NCI-H2029 treated with DMSO at 0.1 percent for 48 hours (cell line): ENCODE measurements at regions not wholly inside any gene's neighbourhood (a gene's known extent, or its start where the extent isn't known, plus 50 kb on each side); places are given as distances from the start of the nearest gene placed in this dataset.
"Not testable (repeated sequence)": the region's sequence is repeated elsewhere in the genome, so short reads cannot be mapped to it uniquely, and the experiment has no call there.

Experiments used
- DNase-seq: peaks from one replicate; lab custom pipeline; 2025; lab: John Stamatoyannopoulos, UW

GRCh38 chr13:89352384-89352783 is 1681.2 kb downstream of the SLITRK5 start:
- DNase-seq = no peak

DNA sequence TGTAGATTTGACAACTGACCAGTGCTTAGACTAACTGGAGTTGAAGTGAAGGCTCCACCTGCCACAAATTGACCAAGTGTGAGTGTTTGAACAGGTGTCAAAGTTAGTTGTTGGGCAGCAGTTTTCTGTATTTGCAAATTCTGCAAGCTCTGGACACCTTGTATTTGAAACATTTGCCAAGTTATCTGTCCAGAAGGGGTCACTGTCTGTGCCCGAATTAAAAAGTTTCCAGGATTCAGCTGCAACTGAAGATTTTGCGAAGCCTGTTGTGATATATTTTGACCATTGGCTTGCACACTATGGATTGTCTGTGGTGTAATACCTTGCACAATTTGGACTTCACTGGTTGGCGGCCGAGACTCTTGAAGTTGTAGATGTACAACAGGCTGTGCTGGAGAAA is 1690.7 kb downstream of the SLITRK5 start:
- no peak for DNase-seq

DNA sequence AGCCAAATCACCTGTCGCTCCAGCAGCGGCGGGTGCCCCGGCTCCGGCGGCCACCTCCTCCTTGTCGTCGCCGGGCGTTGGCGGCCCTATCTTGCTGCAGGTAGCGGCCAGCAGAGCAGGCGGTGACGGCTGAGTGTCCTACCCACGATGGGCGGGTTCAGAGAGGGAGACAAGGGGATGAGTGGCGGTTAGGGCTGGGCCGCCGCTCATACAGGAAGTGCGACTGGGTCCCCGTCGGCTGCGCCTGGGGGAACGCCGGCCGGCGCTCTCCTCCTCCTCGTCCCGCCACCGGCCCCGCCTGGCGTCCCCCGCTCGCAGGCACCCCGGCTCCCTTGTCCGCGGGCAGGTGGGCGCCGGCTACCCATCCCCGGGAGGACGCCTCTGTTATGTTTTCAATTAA is 1692.0 kb downstream of the SLITRK5 start:
- DNase-seq = no peak

DNA sequence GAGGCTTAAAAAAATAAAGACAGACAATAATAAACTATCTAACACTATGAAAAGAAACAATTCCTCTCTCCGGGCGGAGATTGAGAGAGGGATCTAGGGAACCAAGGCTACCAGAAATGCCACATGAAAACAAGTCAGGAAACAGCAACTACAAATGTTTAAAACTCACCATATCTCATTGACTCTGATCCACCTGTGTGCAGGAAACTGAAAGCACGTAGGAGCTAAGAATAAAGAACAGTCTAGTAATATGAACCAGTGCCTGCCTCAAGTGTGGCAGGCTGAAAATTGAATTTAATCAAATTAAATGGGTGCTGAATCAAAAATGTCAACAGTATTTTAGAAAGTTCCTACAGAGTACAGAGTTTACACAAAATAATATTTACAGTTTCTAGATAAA is 1701.0 kb downstream of the SLITRK5 start:
- DNase-seq = no peak

- no peak for DNase-seq
Measured at GRCh38 chr13:89375839-89376238, 1704.7 kb downstream of the SLITRK5 start.

DNA sequence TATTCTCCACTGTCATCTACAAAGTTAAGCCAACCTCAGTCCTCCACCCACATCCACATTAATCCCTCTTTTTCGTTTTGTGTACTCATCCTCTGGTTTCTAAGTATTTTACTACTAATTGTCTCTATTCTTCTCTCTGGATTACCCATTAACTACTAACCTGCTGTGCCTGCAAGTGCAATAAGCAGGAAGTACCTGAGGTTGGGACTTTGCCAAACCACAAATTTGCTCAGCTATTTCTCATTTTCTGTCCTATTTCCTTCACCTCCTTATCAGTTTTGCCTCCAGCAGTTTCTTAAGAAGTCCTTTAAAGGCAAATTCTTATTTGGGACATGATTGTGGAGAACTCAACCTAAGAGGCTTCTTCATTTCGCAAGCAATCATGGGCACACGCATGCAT is 1708.9 kb downstream of the SLITRK5 start:
- DNase-seq = no peak

- no peak for DNase-seq
Measured at GRCh38 chr13:89382981-89383380, 1711.8 kb downstream of the SLITRK5 start.

DNA sequence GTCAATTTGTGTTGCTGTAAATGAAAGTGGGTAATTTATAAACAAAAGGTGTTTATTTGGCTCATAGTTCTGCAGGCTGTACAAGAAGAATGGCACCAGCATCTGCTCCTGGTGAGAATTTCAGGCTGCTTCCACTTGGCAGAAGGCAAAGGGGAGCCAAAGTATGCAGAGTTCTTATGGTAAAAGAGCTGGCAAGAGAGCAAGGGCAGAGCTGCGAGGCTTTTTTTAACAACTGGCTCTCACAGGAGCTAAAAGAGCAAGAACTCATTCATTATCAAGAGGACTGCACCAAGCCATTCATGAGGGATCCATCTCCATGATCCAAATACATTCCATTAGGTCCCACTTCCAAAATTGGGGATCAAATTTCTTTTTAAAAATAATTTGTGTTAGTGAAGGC is 1712.7 kb downstream of the SLITRK5 start:
- DNase-seq = no peak

DNA sequence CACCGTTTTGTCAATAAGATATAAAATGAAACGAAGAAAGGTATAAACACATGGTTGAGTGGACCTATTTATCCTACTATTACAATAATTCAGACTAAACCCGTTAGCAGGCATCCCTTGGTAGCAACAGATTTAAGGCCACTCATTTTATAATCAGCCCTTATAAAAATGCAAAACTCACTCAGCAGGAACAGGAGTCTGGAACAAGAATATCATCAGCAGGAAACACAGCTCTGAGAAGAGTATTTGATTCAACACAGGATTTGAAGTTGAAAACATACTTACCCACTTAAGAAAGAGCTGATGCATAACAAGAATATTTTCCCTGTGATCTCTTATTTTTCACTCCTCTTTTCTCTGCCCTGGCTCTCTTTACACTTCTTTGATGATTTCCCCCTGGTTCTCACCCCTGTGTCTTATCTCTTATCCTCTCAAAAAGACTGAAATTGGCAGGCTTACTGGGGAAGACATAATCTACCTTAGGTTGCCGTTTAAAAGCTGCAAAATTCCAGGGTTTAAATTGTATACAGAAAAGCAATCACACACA is 1722.7 kb downstream of the SLITRK5 start:
- DNase-seq = no peak

DNA sequence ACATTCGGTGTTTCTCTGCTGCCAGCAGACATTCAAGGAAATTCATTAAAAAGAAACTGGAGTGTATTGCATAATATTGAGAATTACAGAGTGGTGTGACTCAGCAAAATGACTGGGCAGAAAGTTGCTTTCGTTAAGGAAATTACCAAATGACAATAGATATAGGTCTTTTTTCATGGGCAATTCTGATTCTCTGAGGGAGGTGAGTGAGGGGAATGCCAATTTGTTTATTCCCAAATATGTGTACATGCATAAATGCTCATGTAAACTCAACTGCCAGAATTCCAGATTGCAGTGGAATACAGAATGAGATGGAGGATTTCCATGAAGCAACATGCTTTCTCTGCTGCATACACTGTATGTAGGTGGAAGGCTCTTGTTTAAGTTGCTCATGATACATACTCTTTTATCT is 1730.1 kb downstream of the SLITRK5 start:
- no peak for DNase-seq

DNA sequence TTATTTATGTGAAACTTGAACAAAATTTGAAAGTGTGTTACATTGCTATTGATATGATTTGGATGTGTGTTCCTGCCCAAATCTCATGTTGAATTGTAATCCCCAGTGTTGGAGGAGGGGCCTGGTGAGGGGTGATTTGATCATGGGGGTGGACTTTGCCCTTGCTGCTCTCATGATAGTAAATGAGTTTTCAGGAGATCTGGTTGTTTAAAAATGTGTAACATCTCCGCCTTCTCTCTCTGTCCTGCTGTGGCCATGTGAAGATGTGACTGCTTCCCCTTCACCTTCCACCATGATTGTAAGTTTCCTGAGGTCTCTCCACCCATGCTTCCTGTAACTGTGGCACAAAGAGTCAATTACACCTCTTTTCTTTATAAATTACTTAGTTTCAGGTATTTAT is 1731.0 kb downstream of the SLITRK5 start:
- DNase-seq = no peak

- DNase-seq = not testable (repeated sequence)
Measured at GRCh38 chr13:89406096-89406495, 1734.9 kb downstream of the SLITRK5 start.

- no peak for DNase-seq
Measured at GRCh38 chr13:89407357-89407756, 1736.2 kb downstream of the SLITRK5 start.

GRCh38 chr13:89432997-89433396 is 1761.8 kb downstream of the SLITRK5 start:
- DNase-seq = no peak

DNA sequence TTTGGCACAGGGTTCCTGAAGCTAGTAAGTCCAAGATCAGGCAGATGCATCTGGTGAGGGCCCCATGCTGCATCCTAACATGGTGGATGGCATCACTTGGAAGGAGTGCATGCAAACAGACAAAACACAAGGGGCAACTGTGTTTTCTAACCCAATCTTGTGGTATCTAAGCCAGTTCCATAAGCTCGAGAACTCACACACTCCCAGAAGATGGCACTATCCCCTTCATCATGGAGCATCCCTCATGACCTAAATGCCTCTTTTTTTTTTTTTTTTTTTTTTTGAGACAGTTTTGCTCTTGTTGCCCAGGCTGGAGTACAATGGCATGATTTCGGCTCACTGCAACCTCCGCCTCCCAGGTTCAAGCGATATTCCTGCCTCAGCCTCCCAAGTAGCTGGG is 1763.5 kb downstream of the SLITRK5 start:
- not testable (repeated sequence) for DNase-seq

- DNase-seq = no peak
Measured at GRCh38 chr13:89454681-89455080, 1783.5 kb downstream of the SLITRK5 start.

DNA sequence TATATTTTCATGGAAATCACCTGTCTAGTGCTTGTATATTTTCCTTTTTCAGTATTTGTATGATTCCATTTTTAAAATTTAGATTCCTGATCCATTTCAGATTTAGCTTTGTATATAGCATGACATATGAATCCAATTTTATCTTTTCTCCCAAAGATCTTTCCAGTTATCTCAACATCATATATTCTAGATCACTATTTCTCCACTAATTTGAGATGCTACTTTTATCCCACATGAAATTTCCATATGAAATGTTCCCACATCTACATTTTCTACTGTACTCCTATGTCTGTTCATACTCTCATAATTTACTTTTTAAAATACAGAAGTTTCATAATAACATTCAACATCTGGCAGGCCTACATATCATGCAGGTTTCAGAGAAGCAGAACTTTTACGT is 1784.1 kb downstream of the SLITRK5 start:
- DNase-seq = no peak

DNA sequence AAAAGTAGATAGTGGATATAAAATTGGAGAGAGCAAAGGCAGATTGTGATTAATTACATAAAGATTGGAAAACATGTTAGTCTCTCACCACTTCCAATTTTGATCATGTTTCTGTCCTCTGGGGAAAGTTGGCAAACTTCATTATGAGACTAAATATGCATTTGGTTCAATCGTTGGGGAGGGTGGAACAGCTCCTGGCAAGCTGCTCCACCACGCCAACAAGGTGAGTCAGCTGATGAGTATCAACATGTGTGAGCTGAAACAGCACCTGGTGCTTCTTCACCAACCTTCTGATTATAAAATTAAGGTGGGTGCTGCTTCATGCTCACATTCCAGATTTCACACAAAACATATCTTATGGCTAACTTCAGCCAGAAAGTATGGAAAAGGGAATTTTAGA is 1784.6 kb downstream of the SLITRK5 start:
- DNase-seq = no peak

DNA sequence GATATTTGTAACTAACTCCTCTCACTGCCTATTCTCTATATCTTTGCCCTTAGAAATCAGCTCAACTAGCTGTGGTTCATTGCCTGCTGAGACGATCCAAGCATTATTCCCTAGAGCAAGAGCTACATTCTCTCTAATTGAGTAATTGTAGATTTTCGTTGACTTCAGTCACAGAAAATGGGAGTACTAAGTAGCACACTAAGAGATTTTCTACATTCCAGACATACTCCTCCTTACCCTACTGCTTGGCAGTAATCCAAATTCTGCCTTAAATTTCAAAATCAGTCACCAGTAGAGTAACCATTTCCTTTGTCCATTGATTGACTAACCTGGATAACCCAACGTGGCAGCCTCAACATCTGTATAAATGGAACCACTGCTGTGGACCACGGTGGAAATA is 1786.8 kb downstream of the SLITRK5 start:
- DNase-seq = no peak

DNA sequence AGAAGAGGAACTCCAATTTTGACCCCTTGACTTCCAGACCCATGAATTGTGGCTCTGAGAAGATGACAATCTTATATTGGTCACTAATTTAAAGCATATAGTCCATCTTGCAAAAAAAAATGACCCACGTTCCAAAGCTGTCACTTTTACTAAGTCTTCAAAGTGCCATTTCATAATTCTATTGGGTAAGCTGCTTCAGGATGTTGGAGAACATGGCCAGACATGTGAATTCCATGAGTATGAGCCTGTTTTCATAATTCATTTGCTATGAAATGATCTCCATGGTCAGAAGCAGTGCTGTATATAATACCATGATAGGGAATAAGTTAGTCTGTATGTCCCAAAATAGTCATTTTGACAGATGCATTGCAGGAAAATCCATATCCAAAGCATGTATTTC is 1787.3 kb downstream of the SLITRK5 start:
- no peak for DNase-seq

DNA sequence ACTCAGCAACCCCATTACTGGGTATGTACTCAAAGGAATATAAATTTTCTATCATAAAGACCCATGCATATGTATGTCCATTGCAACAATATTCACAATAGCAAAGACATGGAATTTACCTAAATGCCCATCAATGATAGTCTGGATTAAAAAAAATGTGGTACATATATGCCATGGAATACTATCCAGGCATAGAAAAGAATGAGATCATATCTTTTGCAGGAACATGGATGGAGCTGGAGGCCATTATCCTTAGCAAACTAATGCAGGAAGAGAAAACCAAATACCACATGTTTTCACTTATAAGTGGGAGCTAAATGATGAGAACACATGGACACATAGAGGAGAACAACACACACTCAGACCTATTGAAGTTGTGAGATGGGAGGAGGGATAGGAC is 1789.7 kb downstream of the SLITRK5 start:
- DNase-seq = not testable (repeated sequence)

DNA sequence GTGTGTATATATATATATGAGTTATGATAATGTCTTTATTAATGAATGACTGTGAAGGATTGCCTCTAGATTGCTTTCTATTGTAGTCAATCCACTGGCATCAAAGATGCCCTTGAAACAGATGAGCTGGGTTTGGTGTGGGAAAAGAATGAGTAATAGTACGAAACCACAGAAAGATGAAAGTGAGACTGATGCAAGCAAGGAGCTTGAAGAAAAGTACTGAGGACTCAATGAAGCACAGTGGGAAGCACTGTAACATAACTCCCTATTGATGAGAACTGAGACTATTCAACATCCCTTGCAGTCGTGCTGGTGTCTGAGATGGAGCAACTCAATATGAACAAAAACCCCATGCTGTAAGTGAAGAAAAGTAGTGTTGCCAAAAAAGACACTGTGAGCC is 1794.2 kb downstream of the SLITRK5 start:
- no peak for DNase-seq

DNA sequence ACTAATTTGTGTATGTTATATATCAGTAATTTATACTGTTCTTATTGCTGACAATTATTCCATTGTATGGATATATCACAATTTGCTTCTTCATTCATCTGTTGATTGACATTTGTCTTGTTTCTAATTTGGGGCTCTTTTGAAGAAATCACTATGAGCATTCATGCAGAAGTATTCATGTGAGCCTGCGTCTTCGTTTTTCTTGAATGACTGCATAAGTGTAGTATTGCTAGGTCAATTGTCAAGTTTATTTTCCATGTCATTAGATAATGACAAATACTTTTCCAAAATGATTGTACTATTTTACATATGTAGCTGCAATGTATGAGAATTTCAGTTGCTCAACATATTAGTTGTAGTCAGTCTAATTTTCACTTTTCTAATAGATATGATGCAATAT is 1796.9 kb downstream of the SLITRK5 start:
- DNase-seq = no peak

- no peak for DNase-seq
Measured at GRCh38 chr13:89470901-89471300, 1799.7 kb downstream of the SLITRK5 start.

- DNase-seq = no peak
Measured at GRCh38 chr13:89474432-89474831, 1803.3 kb downstream of the SLITRK5 start.
